ENCODE measurements at regions not wholly inside any gene's neighbourhood (a gene's known extent, or its start where the extent isn't known, plus 50 kb on each side); places are given as distances from the start of the nearest gene placed in this dataset.

- TF ChIP-seq, protein P1, sequence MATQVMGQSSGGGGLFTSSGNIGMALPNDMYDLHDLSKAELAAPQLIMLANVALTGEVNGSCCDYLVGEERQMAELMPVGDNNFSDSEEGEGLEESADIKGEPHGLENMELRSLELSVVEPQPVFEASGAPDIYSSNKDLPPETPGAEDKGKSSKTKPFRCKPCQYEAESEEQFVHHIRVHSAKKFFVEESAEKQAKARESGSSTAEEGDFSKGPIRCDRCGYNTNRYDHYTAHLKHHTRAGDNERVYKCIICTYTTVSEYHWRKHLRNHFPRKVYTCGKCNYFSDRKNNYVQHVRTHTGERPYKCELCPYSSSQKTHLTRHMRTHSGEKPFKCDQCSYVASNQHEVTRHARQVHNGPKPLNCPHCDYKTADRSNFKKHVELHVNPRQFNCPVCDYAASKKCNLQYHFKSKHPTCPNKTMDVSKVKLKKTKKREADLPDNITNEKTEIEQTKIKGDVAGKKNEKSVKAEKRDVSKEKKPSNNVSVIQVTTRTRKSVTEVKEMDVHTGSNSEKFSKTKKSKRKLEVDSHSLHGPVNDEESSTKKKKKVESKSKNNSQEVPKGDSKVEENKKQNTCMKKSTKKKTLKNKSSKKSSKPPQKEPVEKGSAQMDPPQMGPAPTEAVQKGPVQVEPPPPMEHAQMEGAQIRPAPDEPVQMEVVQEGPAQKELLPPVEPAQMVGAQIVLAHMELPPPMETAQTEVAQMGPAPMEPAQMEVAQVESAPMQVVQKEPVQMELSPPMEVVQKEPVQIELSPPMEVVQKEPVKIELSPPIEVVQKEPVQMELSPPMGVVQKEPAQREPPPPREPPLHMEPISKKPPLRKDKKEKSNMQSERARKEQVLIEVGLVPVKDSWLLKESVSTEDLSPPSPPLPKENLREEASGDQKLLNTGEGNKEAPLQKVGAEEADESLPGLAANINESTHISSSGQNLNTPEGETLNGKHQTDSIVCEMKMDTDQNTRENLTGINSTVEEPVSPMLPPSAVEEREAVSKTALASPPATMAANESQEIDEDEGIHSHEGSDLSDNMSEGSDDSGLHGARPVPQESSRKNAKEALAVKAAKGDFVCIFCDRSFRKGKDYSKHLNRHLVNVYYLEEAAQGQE (IDR thresholded peaks at IDR 0.05; ENCODE audit: low read depth), result no peak
- TF ChIP-seq FOSL1 (IDR thresholded peaks at IDR 0.05; ENCODE audit: low read depth) (no peak), EZH2phosphoT487 (IDR thresholded peaks at IDR 0.05; ENCODE audit: borderline replicate concordance) (no peak), JUND (IDR thresholded peaks at IDR 0.05) (no peak)
- TF ChIP-seq, protein P2, sequence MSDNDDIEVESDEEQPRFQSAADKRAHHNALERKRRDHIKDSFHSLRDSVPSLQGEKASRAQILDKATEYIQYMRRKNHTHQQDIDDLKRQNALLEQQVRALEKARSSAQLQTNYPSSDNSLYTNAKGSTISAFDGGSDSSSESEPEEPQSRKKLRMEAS (IDR thresholded peaks at IDR 0.05), result no peak
These were observed 137.5 kb upstream of the JARID2 start (continued) for GRCh38 chr6:15108383-15108715.

- no TSS peak for BruUV-seq (replicated peaks)
- POLR2A ChIA-PET, result no interaction called here
- no peaks in the 10 kb centered on the region for H3K9me3 ChIP-seq (ENCODE audit: control insufficient read depth in 1 of 2, insufficient read depth in 1 of 2, low read depth in 1 of 2, low read length in 2 of 2)
- no peak overlapping the region for H2AFZ ChIP-seq (ENCODE audit: low read depth, low read length, poor library complexity, severe bottlenecking)
- H3K4me2 ChIP-seq (ENCODE audit: low read length), result no peak overlapping the region
- H3K4me3 ChIP-seq (replicated peaks in 1 of 2; ENCODE audit: low read depth in 1 of 2, low read length in 2 of 2), result no peak overlapping the region
- H3K9ac ChIP-seq (ENCODE audit: low read length), result no peak overlapping the region
- no peaks in the 10 kb centered on the region for H3K4me1 ChIP-seq (ENCODE audit: control insufficient read depth in 1 of 2, insufficient read depth in 2 of 2, low read length in 2 of 2)
- H3K9me2 ChIP-seq (ENCODE audit: insufficient read depth), result no peaks in the 10 kb centered on the region
- intact Hi-C loops (cut with micrococcal nuclease), result no loop called here
- no peaks in the 10 kb centered on the region for H3K79me2 ChIP-seq (ENCODE audit: insufficient read depth, low read length)
- ATAC-seq (no peak), DNase-seq (ENCODE audit: low read depth, low spot score) (no peak)
- H3K27me3 ChIP-seq (ENCODE audit: insufficient read depth, low read length), result no peaks in the 10 kb centered on the region
- RAD21 ChIA-PET (ENCODE audit: low non-redundant PET in 1 of 2, low total read pairs in 2 of 2, uncharacterized antibody in 2 of 2, unreplicated experiment in 2 of 2), result no interaction called here
- no peaks in the 10 kb centered on the region for H3K36me3 ChIP-seq (ENCODE audit: control insufficient read depth in 1 of 2, insufficient read depth in 2 of 2, low read length in 2 of 2)
- no peaks in the 10 kb centered on the region for H4K20me1 ChIP-seq (ENCODE audit: insufficient read depth)
- CTCF ChIA-PET, result no interaction called here
- H3K27ac ChIP-seq (ENCODE audit: low read depth, low read length), result no peak overlapping the region
- TF ChIP-seq, protein P2 (IDR thresholded peaks at IDR 0.05), result no peak
- TF ChIP-seq POLR2AphosphoS5 (IDR thresholded peaks at IDR 0.05; ENCODE audit: low read depth, low read length) (no peak), SRF (IDR thresholded peaks at IDR 0.05; ENCODE audit: low read depth) (no peak), ZNF274 (IDR thresholded peaks at IDR 0.05; ENCODE audit: low read depth, low read length) (no peak), TCF7L2 (IDR thresholded peaks at IDR 0.05; ENCODE audit: borderline replicate concordance, extremely low read depth, insufficient read depth, insufficient read length) (no peak), FOSL1 (IDR thresholded peaks at IDR 0.05; ENCODE audit: low read depth) (no peak), JUND (IDR thresholded peaks at IDR 0.05) (no peak), EGR1 (IDR thresholded peaks at IDR 0.05; ENCODE audit: low read depth) (no peak), EZH2 (IDR thresholded peaks at IDR 0.05) (no peak), CEBPB (IDR thresholded peaks at IDR 0.05; ENCODE audit: low read depth) (no peak), EZH2phosphoT487 (IDR thresholded peaks at IDR 0.05; ENCODE audit: borderline replicate concordance) (no peak), RAD21 (IDR thresholded peaks at IDR 0.05; ENCODE audit: low read depth) (no peak), CTCF (IDR thresholded peaks at IDR 0.05 in 2 of 3, conservative IDR thresholded peaks at IDR 0.05 in 1 of 3; ENCODE audit: borderline replicate concordance in 1 of 3, insufficient read depth in 1 of 3, low read depth in 2 of 3, low read length in 2 of 3) (no peak)
- TF ChIP-seq, protein P3, sequence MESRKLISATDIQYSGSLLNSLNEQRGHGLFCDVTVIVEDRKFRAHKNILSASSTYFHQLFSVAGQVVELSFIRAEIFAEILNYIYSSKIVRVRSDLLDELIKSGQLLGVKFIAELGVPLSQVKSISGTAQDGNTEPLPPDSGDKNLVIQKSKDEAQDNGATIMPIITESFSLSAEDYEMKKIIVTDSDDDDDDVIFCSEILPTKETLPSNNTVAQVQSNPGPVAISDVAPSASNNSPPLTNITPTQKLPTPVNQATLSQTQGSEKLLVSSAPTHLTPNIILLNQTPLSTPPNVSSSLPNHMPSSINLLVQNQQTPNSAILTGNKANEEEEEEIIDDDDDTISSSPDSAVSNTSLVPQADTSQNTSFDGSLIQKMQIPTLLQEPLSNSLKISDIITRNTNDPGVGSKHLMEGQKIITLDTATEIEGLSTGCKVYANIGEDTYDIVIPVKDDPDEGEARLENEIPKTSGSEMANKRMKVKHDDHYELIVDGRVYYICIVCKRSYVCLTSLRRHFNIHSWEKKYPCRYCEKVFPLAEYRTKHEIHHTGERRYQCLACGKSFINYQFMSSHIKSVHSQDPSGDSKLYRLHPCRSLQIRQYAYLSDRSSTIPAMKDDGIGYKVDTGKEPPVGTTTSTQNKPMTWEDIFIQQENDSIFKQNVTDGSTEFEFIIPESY (IDR thresholded peaks at IDR 0.05; ENCODE audit: extremely low read depth, insufficient replicate concordance, low read length), result no peak
These were observed 136.4 kb upstream of the JARID2 start for GRCh38 chr6:15109338-15110090.

All from HCT116 (cell line).